ENCODE measurements at regions not wholly inside any gene's neighbourhood (a gene's known extent, or its start where the extent isn't known, plus 50 kb on each side); places are given as distances from the start of the nearest gene placed in this dataset.

DNA sequence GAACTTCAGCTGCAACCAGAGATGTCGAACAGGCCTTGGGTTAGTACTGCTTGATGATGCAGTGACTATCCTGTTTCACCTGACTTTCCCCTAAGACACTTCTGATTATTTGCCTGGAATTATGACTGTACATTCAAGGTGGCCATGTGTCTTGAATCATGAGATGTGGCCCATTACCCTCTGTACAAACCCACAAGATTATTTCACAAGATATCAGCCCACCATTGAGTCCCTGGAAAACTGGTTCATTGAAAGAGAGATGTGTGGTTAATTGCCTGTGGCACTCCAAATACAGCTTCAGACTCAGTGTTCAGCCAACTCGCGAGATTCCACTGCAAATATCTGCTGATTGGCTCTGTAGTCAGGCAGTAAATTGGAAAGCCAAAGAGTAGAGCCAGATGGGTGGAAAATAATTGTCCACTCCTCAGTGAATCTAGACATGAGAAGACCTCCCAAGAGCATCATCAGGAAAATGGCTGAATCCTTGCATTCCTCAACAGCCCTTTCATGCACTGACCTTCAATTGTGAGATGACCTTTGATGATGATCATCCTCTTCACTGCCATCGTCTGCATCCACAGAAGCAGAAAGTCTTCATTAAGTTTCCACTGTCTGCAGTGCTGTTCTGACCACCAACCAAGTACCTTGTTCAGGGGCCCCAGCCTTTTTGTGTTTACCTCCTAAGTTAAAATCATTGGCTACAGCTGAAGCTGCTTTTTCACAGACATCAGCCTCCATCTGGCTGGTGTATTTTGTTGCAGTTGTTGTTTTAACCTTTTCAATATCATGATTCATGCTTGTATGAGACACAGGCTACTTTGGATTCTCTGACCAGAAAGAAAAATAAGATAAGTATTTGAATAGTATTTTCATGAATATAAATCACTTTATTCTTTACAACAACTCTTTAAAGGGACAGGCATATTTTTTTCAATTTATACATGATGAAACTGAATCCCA, 75.2 kb downstream of the ESM1 start:
- ATAC-seq (no peak), DNase-seq (no peak)

GRCh38 chr5:54908774-54909525, 76.4 kb downstream of the ESM1 start:
- ATAC-seq: no peak
- H3K4me1 ChIP-seq: no peaks in the 10 kb centered on the region
- H3K36me3 ChIP-seq: no peaks in the 10 kb centered on the region
- H3K27me3 ChIP-seq: no peaks in the 10 kb centered on the region
- intact Hi-C loops (cut with DNase I): loop anchor here (10.0 kb wide), 1 partner anchor 246 kb away; no protein-coding TSS in a partner anchor
- no peak overlapping the region for H3K27ac ChIP-seq
- no peak for DNase-seq
- 33% methylated on average over 2 of the region's 2 CpGs for WGBS (ENCODE audit: insufficient coverage, low coverage, low lambda C conversion rate, missing lambda C conversion rate)
- TF ChIP-seq, protein P1, sequence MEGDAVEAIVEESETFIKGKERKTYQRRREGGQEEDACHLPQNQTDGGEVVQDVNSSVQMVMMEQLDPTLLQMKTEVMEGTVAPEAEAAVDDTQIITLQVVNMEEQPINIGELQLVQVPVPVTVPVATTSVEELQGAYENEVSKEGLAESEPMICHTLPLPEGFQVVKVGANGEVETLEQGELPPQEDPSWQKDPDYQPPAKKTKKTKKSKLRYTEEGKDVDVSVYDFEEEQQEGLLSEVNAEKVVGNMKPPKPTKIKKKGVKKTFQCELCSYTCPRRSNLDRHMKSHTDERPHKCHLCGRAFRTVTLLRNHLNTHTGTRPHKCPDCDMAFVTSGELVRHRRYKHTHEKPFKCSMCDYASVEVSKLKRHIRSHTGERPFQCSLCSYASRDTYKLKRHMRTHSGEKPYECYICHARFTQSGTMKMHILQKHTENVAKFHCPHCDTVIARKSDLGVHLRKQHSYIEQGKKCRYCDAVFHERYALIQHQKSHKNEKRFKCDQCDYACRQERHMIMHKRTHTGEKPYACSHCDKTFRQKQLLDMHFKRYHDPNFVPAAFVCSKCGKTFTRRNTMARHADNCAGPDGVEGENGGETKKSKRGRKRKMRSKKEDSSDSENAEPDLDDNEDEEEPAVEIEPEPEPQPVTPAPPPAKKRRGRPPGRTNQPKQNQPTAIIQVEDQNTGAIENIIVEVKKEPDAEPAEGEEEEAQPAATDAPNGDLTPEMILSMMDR (IDR thresholded peaks at IDR 0.05): no peak
- TF ChIP-seq POLR2A (IDR thresholded peaks at IDR 0.05): no peak
- no peaks in the 10 kb centered on the region for H3K9me3 ChIP-seq
- no peak overlapping the region for H3K4me3 ChIP-seq

More for the DNA sequence above, 75.2 kb downstream of the ESM1 start:
- 62% methylated on average over 4 of the region's 4 CpGs for WGBS (ENCODE audit: insufficient coverage, low coverage, low lambda C conversion rate, missing lambda C conversion rate)
- H3K27me3 ChIP-seq: no peaks in the 10 kb centered on the region
- intact Hi-C loops (cut with DNase I): loop anchor here (10.0 kb wide), 1 partner anchor 245 kb away; no protein-coding TSS in a partner anchor
- no peak overlapping the region for H3K4me3 ChIP-seq
- no peak overlapping the region for H3K27ac ChIP-seq
- no peak for TF ChIP-seq POLR2A (IDR thresholded peaks at IDR 0.05)
- TF ChIP-seq, protein P1 (IDR thresholded peaks at IDR 0.05): no peak
- H3K9me3 ChIP-seq: no peaks in the 10 kb centered on the region
- H3K4me1 ChIP-seq: no peaks in the 10 kb centered on the region
- H3K36me3 ChIP-seq: no peaks in the 10 kb centered on the region

- Histone ChIP-seq H3K4me1 (no peaks in the 10 kb centered on the region), H3K9me3 (no peaks in the 10 kb centered on the region), H3K27me3 (no peaks in the 10 kb centered on the region), H3K36me3 (no peaks in the 10 kb centered on the region), H3K4me3 (no peak overlapping the region), H3K27ac (no peak overlapping the region)
- ATAC-seq (peak; percentile 52 to 69 (median 62)), DNase-seq (peak in 2 of 3 donors; percentile 49 to 54)
- TF ChIP-seq, protein P1 (IDR thresholded peaks at IDR 0.05): peak; percentile 58 to 75 (median 62)
- TF ChIP-seq POLR2A (IDR thresholded peaks at IDR 0.05): no peak
- intact Hi-C loops (cut with DNase I): loop anchor here (10.0 kb wide), 1 partner anchor 249 kb away; no protein-coding TSS in a partner anchor
- WGBS (ENCODE audit: insufficient coverage, low coverage, low lambda C conversion rate, missing lambda C conversion rate): 0% methylated on average over 3 of the region's 3 CpGs
Measured at GRCh38 chr5:54905942-54906537, 79.4 kb downstream of the ESM1 start.

DNA sequence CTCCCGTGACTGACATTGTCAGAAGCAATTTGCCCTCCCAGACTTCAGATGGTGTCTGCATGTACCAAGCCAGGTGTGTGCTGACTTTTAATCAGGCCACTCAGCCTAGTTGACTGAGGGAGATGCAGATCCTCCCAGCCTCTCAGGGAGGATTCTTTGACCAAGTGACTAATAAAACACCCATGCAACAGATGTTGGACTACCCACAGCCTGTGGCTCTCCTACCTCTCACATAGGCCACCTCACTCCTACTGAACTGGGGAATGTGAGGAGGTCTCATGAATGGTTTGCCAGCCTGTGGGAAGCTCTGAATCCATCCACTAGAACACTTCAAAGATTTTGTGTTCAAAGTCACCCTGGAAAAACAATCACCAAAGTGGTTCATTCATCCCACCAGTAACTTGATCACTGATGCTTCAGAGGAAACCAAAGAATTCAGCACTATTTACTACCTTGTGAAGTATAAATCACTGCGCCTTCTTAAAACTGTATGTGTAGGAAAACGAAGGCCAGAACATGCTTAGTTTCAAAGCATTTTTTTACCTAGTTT, 80.1 kb downstream of the ESM1 start:
- WGBS (ENCODE audit: insufficient coverage, low coverage, low lambda C conversion rate, missing lambda C conversion rate): 76% methylated on average over 3 of the region's 3 CpGs
- no peaks in the 10 kb centered on the region for H3K27me3 ChIP-seq
- H3K4me1 ChIP-seq: no peaks in the 10 kb centered on the region
- no peak for ATAC-seq
- intact Hi-C loops (cut with DNase I): loop anchor here (10.0 kb wide), 1 partner anchor 249 kb away; no protein-coding TSS in a partner anchor
- H3K36me3 ChIP-seq: no peaks in the 10 kb centered on the region
- no peak overlapping the region for H3K4me3 ChIP-seq
- TF ChIP-seq, protein P1 (IDR thresholded peaks at IDR 0.05): no peak
- TF ChIP-seq POLR2A (IDR thresholded peaks at IDR 0.05): no peak
- H3K9me3 ChIP-seq: no peaks in the 10 kb centered on the region
- H3K27ac ChIP-seq: no peak overlapping the region
- no peak for DNase-seq

All from right lobe of liver (tissue), 6 donors.